Loucy (cell line): ENCODE measurements at regions not wholly inside any gene's neighbourhood (a gene's known extent, or its start where the extent isn't known, plus 50 kb on each side); places are given as distances from the start of the nearest gene placed in this dataset.
"Not testable (repeated sequence)": the region's sequence is repeated elsewhere in the genome, so short reads cannot be mapped to it uniquely, and the experiment has no call there.

ENCODE experiments used
- H2AFZ ChIP-seq: fragments of 200-600 bp; sonication (generic); 2 replicates; pipeline ENCODE4 v1.6.0; 2016; ENCODE audit warnings: antibody characterized with exemption, mild to moderate bottlenecking, low read length, moderate library complexity
- H3F3A ChIP-seq: fragments of 200-600 bp; 2 replicates; pipeline ENCODE4 v1.6.0; 2016; ENCODE audit warnings: antibody characterized with exemption, low read depth, mild to moderate bottlenecking
- H3K27me3 ChIP-seq: fragments of 200-600 bp; sonication (generic); 2 replicates; pipeline ENCODE4 v1.6.1; 2014; ENCODE audit warnings: low read length, mild to moderate bottlenecking; ENCODE audit not compliant: insufficient read depth, poor library complexity, severe bottlenecking
- H3K36me3 ChIP-seq: fragments of 200-600 bp; sonication (generic); 2 replicates; pipeline ENCODE4 v1.6.1; 2016; ENCODE audit warnings: low read length; ENCODE audit not compliant: insufficient read depth
- H3K4me1 ChIP-seq: fragments of 200-600 bp; sonication (generic); 2 replicates; pipeline ENCODE4 v1.5.1; 2014; ENCODE audit warnings: low read length, mild to moderate bottlenecking; ENCODE audit not compliant: insufficient read depth, poor library complexity, severe bottlenecking
- H3K4me2 ChIP-seq: fragments of 200-600 bp; sonication (generic); 2 replicates; pipeline ENCODE4 v1.6.0; 2014; ENCODE audit warnings: antibody characterized with exemption, low read length, low read depth, mild to moderate bottlenecking; ENCODE audit not compliant: poor library complexity, severe bottlenecking
- H3K4me3 ChIP-seq: fragments of 200-600 bp; sonication (generic); 2 replicates; pipeline ENCODE4 v1.5.1; 2014; ENCODE audit warnings: low read length, mild to moderate bottlenecking, mixed read lengths; ENCODE audit not compliant: poor library complexity, severe bottlenecking
- H3K79me2 ChIP-seq: fragments of 200-600 bp; sonication (generic); 2 replicates; pipeline ENCODE4 v1.6.1; 2014; ENCODE audit warnings: low read length; ENCODE audit not compliant: insufficient read depth
- H3K9ac ChIP-seq: fragments of 200-600 bp; sonication (generic); 2 replicates; pipeline ENCODE4 v1.6.0; 2014; ENCODE audit warnings: mild to moderate bottlenecking, low read depth, low read length, moderate library complexity; ENCODE audit not compliant: poor library complexity, severe bottlenecking
- H3K9me2 ChIP-seq: fragments of 200-600 bp; sonication (generic); replicated peaks from 2 replicates; pipeline ENCODE4 v1.6.1; 2016; ENCODE audit warnings: low read depth, low read length, mixed read lengths
- H3K9me3 ChIP-seq: fragments of 200-600 bp; sonication (generic); 2 replicates; pipeline ENCODE4 v1.6.1; 2014; ENCODE audit warnings: mild to moderate bottlenecking, antibody characterized with exemption, low read length, low read depth; ENCODE audit not compliant: insufficient read depth
- H4K20me1 ChIP-seq: fragments of 200-600 bp; sonication (generic); 2 replicates; pipeline ENCODE4 v1.6.0; 2014; ENCODE audit warnings: antibody characterized with exemption, low read length, mild to moderate bottlenecking; ENCODE audit not compliant: insufficient read depth, poor library complexity, severe bottlenecking
- EZH2phosphoT487 ChIP-seq: fragments of 200-600 bp; IDR thresholded peaks from 2 replicates; pipeline ENCODE4 v1.6.1; 2018; ENCODE audit warnings: antibody characterized with exemption, mild to moderate bottlenecking, moderate library complexity, borderline replicate concordance
- TF ChIP-seq, protein P1 (sequence below): fragments of 200-600 bp; sonication (generic); conservative IDR thresholded peaks from 2 replicates; pipeline ENCODE4 v1.5.1; 2014; ENCODE audit warnings: mild to moderate bottlenecking, antibody characterized with exemption, low read length

DNA sequence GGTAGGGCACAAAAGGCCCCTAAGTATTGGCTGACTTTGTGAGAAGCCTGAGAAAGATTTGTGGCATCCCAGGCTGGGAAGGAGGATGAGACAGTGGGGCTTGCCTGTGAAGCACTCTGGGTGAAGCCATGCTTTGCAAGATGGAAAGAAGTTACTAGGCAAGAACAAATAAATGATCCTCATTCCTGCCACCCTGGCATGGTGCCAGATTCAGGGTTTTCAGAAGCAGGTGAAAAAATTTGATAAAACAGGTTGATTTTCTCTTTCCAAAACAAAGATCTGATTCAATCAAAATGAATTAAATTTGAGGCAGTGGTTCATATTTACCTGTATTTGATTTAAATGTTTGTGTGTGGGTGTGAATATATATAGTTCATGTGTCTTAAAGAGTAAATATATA lies 386.9 kb upstream of the PROX1 start:
- Histone ChIP-seq H2AFZ (no peak overlapping the region), H3K27me3 (no peaks in the 10 kb centered on the region), H3K36me3 (no peaks in the 10 kb centered on the region), H3K4me1 (no peaks in the 10 kb centered on the region), H3K4me3 (no peak overlapping the region), H3K9me3 (no peaks in the 10 kb centered on the region), H4K20me1 (no peaks in the 10 kb centered on the region), H3K9me2 (no peaks in the 10 kb centered on the region), H3K79me2 (no peaks in the 10 kb centered on the region), H3K4me2 (no peak overlapping the region), H3K9ac (no peak overlapping the region), H3F3A (no peaks in the 10 kb centered on the region)
- no peak for TF ChIP-seq EZH2phosphoT487
- TF ChIP-seq, protein P1, sequence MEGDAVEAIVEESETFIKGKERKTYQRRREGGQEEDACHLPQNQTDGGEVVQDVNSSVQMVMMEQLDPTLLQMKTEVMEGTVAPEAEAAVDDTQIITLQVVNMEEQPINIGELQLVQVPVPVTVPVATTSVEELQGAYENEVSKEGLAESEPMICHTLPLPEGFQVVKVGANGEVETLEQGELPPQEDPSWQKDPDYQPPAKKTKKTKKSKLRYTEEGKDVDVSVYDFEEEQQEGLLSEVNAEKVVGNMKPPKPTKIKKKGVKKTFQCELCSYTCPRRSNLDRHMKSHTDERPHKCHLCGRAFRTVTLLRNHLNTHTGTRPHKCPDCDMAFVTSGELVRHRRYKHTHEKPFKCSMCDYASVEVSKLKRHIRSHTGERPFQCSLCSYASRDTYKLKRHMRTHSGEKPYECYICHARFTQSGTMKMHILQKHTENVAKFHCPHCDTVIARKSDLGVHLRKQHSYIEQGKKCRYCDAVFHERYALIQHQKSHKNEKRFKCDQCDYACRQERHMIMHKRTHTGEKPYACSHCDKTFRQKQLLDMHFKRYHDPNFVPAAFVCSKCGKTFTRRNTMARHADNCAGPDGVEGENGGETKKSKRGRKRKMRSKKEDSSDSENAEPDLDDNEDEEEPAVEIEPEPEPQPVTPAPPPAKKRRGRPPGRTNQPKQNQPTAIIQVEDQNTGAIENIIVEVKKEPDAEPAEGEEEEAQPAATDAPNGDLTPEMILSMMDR, result no peak

DNA sequence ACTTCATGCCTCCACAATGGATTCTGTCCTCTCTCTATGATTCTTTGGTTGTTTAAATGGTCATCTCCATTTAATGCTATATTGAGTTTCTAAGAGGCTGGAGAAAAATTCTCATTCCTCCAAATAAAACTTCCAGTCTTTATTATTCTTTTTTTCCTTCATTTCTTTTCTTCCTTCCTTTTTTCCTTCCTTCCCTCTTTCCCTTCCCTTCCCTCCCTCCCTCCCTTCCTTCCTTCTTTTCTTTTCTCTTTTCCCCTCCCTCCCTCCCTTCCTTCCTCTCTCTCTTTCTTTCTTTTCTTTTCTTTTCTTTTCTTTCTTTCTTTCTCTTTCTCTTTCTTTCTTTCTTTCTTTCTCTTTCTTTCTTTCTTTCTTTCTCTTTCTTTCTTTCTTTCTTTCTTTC lies 386.1 kb upstream of the PROX1 start:
- H3F3A ChIP-seq, H2AFZ ChIP-seq, H3K79me2 ChIP-seq, H3K4me2 ChIP-seq, H4K20me1 ChIP-seq, H3K27me3 ChIP-seq, H3K9me3 ChIP-seq, H3K4me3 ChIP-seq, H3K9ac ChIP-seq, H3K9me2 ChIP-seq, H3K36me3 ChIP-seq, H3K4me1 ChIP-seq: not testable (repeated sequence)

DNA sequence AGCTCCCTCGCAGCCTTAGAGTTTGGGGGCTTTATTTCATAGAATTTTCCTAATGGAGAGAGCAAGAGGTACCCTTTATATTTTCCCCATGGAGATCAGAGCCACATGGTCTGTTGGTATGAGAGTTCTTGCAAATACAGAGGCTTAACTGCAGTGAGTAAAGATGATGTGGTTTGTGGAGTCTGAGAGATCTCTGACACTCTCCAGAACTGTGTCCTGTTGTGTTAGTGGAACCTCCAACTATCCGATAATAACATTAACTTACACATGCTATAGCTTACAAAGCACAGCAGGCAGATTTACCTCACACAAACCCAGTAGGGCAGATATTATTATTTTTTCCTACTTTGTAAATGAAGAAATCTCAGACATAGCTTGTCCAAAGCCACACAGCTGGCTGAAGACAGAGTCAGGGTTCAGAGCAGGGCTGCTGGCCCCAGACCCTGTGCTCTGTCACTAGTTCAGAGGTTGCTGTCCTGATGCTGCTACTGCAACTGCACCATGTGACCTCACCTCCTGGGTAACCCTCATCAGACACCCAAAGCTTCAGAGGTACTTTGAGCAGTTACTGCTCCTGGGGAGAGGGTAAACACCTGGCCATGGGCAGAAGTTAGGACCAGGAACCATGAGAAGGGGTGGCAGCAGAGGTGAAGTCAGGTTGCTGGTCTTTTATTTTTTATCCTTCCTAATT lies 384.8 kb upstream of the PROX1 start:
- Histone ChIP-seq H3K9ac (no peak overlapping the region), H3K36me3 (no peaks in the 10 kb centered on the region), H3K4me1 (no peaks in the 10 kb centered on the region), H3F3A (no peaks in the 10 kb centered on the region), H4K20me1 (no peaks in the 10 kb centered on the region), H3K9me2 (no peaks in the 10 kb centered on the region), H3K27me3 (no peaks in the 10 kb centered on the region), H3K9me3 (no peaks in the 10 kb centered on the region), H3K4me2 (no peak overlapping the region), H3K4me3 (no peak overlapping the region), H2AFZ (no peak overlapping the region), H3K79me2 (no peaks in the 10 kb centered on the region)
- TF ChIP-seq EZH2phosphoT487, result no peak
- TF ChIP-seq, protein P1, result no peak

GRCh38 chr1:213604477-213604876 lies 383.3 kb upstream of the PROX1 start:
- TF ChIP-seq, protein P1, result no peak
- TF ChIP-seq EZH2phosphoT487, result no peak
- Histone ChIP-seq H2AFZ (no peak overlapping the region), H3K27me3 (no peaks in the 10 kb centered on the region), H3F3A (no peaks in the 10 kb centered on the region), H4K20me1 (no peaks in the 10 kb centered on the region), H3K4me3 (no peak overlapping the region), H3K9me2 (no peaks in the 10 kb centered on the region), H3K79me2 (no peaks in the 10 kb centered on the region), H3K4me1 (no peaks in the 10 kb centered on the region), H3K4me2 (no peak overlapping the region), H3K36me3 (no peaks in the 10 kb centered on the region), H3K9me3 (no peaks in the 10 kb centered on the region), H3K9ac (no peak overlapping the region)
